BLaER1 treated with 17β-estradiol and CSF1 and Interleukin-3, amounts not matched to agents 10 nM and 100 nM (cell line): ENCODE measurements at regions not wholly inside any gene's neighbourhood (a gene's known extent, or its start where the extent isn't known, plus 50 kb on each side); places are given as distances from the start of the nearest gene placed in this dataset.

Source experiments
- H3K27ac ChIP-seq, 11 experiments: shearing (Covaris generic); formaldehyde crosslinking; 2 replicates each; pipeline ENCODE4 v1.8.1; 2022
- H3K27me3 ChIP-seq, 11 experiments: shearing (Covaris generic); formaldehyde crosslinking; 2 replicates each; pipeline ENCODE4 v1.8.1; 2022
- H3K36me3 ChIP-seq, 11 experiments: shearing (Covaris generic); formaldehyde crosslinking; 2 replicates each; pipeline ENCODE4 v1.8.1; 2022
- H3K4me1 ChIP-seq, 10 experiments: shearing (Covaris generic); formaldehyde crosslinking; 2 replicates each; pipeline ENCODE4 v1.8.1; 2022
- H3K4me2 ChIP-seq, 11 experiments: shearing (Covaris generic); formaldehyde crosslinking; 2 replicates each; pipeline ENCODE4 v1.8.1; 2022
- H3K4me3 ChIP-seq, 10 experiments: shearing (Covaris generic); formaldehyde crosslinking; 2 replicates each; pipeline ENCODE4 v1.8.1; 2022
- H3K9ac ChIP-seq, 11 experiments: shearing (Covaris generic); formaldehyde crosslinking; 2 replicates each; pipeline ENCODE4 v1.8.1; 2022
- H3K9me3 ChIP-seq, 11 experiments: shearing (Covaris generic); formaldehyde crosslinking; replicated peaks in 1 of 11; 2 replicates each; pipeline ENCODE4 v1.8.1; 2022
- H4K20me1 ChIP-seq, 11 experiments: shearing (Covaris generic); formaldehyde crosslinking; 2 replicates each; pipeline ENCODE4 v1.8.1; 2022
- Cebpa-rat ChIP-seq, 11 experiments: shearing (Covaris generic); IDR thresholded peaks; 2 replicates each; pipeline ENCODE4 v1.8.1; 2022

DNA sequence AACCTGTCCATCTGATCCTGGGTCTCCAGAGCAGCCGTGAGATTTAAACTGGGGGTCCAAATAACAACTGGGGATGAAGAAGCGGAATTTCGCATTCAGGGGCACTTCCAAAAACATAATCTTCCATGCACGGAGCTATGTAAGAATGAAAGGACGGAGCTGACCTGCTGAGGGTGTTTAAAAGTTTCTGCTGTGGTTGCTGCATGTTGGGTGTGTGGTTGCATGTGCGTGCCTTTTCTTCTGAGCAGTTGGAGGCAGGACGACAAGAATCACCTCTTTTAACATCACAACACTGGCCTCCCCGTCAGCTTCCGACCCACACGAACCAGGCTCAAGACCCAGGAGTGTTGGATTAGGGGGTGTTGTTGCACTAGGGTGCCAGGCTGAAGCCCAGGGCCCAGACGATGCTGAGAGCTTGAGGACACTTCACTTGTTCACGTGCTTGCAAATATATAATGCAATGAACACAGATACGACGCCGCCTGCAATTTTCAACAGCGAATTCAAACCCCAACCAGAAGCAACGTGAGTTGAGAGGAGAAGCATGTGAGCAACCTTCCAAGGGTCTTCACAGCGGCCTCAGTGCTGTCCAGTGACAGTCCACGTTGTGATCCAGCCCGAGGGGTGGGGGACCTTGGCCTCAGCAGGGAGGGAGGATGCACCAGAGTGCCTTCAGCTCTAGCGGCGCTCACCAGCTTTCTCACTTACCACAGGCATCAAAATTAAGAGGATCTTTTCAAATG is 76.0 kb upstream of the SALL3 start:
- peaks cover 3 to 22% (median 14%) of the 10 kb centered on the region in 11 experiments; a peak in 16 of 22 replicates for H3K9me3 ChIP-seq
- H3K4me3 ChIP-seq = no peak overlapping the region
- H3K4me1 ChIP-seq = no peaks in the 10 kb centered on the region
- H3K4me2 ChIP-seq = no peak overlapping the region
- no peaks in the 10 kb centered on the region for H3K27me3 ChIP-seq
- no peaks in the 10 kb centered on the region for H4K20me1 ChIP-seq
- H3K36me3 ChIP-seq = no peaks in the 10 kb centered on the region
- no peak overlapping the region for H3K27ac ChIP-seq
- no peak overlapping the region for H3K9ac ChIP-seq
- no peak for TF ChIP-seq Cebpa-rat (IDR thresholded peaks at IDR 0.05)

DNA sequence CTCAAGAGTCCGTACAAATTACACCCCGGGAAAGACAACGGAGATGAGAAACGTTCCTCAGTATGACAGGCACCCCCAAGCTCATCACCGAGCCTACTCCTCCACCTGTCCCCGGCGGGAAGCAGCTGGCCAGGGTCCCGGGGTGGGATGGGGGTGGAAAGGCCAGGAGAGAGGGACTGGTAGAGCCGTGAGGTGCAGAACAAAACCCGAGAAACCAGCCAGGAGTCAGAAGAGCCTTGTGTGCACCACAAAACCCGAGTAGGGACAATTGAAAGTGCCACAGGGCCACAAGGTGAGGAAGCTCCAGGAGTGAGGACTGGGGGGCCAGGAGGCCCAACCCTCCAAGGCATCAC is 75.5 kb upstream of the SALL3 start:
- Histone ChIP-seq H4K20me1 (no peaks in the 10 kb centered on the region), H3K4me2 (no peak overlapping the region), H3K9me3 (peaks cover 0 to 16% (median 8%) of the 10 kb centered on the region in 11 experiments; a peak in 14 of 22 replicates), H3K36me3 (no peaks in the 10 kb centered on the region), H3K27me3 (no peaks in the 10 kb centered on the region), H3K9ac (no peak overlapping the region), H3K27ac (no peak overlapping the region), H3K4me1 (no peaks in the 10 kb centered on the region), H3K4me3 (no peak overlapping the region)
- no peak for TF ChIP-seq Cebpa-rat (IDR thresholded peaks at IDR 0.05)

DNA sequence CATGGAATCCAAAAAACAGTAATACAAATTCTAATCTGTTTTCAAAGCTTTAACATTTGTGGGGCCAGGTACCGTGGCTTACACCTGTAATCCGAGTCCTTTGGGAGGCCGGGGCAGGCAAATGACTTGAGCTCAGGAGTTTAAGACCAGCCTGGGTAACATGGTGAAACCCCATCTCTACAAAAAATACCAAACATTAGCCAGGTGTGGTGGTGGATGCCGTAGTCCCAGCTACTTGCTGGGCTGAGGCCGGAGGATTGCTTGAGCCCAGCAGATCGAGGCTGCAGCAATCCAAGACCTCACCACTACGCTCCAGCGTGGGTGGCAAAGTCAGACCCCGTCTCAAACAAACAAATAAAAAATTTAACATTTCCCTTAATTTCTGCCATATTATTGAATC is 74.3 kb upstream of the SALL3 start:
- H3K4me3 ChIP-seq = no peak overlapping the region
- no peak overlapping the region for H3K4me2 ChIP-seq
- H4K20me1 ChIP-seq = no peaks in the 10 kb centered on the region
- H3K9ac ChIP-seq = no peak overlapping the region
- H3K27me3 ChIP-seq = no peaks in the 10 kb centered on the region
- no peaks in the 10 kb centered on the region for H3K4me1 ChIP-seq
- TF ChIP-seq Cebpa-rat (IDR thresholded peaks at IDR 0.05) = no peak
- no peak overlapping the region for H3K27ac ChIP-seq
- 0 out of 22 replicates have a peak, but pooled peaks cover 0 to 4% (median 0%) of the 10 kb centered on the region in 11 experiments for H3K9me3 ChIP-seq
- no peaks in the 10 kb centered on the region for H3K36me3 ChIP-seq

DNA sequence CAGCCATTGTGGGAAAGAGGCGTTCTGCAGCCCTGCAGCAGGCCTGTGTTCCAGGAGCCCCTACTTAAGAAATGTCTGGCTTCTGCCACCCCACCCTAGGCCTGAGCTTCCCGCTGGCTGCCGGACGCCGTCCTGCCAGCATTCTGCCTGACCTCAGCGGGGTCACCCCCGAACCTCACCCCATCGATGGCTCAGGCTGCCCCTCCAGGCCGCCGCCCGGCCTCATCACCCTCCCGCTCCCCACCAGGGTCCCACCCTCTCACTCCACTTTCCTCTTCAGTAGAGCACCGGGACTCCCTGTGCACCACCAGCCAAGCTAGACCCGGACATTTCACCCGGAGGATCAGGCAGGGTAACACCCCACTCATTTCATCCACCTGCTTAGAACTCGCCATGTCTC is 73.6 kb upstream of the SALL3 start:
- Histone ChIP-seq H3K9me3 (no peaks in the 10 kb centered on the region), H3K4me3 (no peak overlapping the region), H3K9ac (no peak overlapping the region), H3K4me1 (no peaks in the 10 kb centered on the region), H3K4me2 (no peak overlapping the region), H4K20me1 (no peaks in the 10 kb centered on the region), H3K27ac (no peak overlapping the region), H3K36me3 (no peaks in the 10 kb centered on the region), H3K27me3 (no peaks in the 10 kb centered on the region)
- no peak for TF ChIP-seq Cebpa-rat (IDR thresholded peaks at IDR 0.05)

DNA sequence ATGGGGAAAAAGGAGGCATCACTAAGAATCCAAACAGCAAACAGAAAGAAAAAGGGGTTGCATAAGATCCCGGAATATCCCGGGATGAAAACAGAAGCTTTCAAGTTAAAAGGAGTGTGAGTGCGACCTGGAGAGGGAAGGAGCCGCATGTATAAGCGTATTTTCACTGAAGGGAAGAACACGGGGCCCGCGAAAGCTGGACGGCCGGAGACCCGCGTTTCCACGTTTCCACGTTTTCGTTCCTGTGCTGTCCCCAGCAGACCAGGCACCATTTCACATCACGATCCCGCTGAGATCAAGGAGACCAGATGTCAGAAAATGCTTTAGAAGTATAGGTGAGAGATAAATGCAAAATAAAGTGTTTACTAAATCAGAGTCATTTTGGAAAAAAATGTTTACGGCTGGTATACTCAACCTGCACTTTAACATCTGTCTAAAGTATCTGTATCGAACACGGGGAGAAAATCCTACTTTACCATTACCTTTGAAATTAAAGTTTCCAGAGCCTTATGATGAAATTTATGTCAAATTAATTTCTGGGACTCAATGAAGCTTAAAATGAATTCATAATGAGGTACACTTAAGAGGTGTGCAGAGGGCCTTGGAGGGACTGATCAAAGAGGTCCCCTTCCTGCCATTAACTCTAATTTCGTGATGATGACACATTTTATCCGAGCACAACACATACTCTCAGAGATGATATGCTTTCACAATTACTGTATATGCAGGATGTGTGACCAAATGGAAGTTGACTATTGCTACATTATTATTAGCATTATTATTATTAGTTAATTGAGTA is 71.0 kb upstream of the SALL3 start:
- no peak overlapping the region for H3K4me3 ChIP-seq
- H3K4me1 ChIP-seq = peaks cover 0 to 12% (median 9%) of the 10 kb centered on the region in 10 experiments; a peak in 13 of 20 replicates
- H3K9ac ChIP-seq = no peak overlapping the region
- no peak overlapping the region for H3K4me2 ChIP-seq
- H3K27me3 ChIP-seq = no peaks in the 10 kb centered on the region
- H3K36me3 ChIP-seq = no peaks in the 10 kb centered on the region
- no peak for TF ChIP-seq Cebpa-rat (IDR thresholded peaks at IDR 0.05)
- H3K9me3 ChIP-seq = no peaks in the 10 kb centered on the region
- H4K20me1 ChIP-seq = no peaks in the 10 kb centered on the region
- no peak overlapping the region for H3K27ac ChIP-seq

DNA sequence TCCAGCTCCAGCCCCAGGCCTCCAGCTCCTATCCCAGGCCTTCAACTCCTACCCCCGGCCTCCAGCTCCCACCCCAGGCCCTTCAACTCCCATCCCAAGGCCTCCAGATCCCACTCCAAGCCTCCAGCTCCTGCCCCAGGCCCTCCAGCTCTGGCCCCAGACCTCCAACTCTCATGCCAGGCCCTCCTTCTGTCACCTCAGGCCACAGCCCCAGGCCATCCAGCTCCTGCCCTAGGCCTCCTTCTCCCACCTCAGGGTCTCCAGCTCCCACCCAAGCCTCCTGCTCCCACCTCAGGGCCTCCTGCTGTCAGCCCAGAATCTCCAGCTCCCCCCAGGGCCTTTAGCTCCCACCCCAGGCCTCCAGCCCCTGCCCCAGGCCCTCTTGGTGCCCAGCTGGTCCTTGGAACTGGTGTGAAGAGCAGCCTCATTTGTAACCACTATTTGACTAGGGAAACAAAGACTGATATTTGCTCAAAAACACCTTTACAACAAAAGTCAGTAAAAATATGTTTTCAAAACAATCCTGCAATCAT is 67.8 kb upstream of the SALL3 start:
- Histone ChIP-seq H3K4me1 (peaks cover 0 to 12% (median 9%) of the 10 kb centered on the region in 10 experiments; a peak in 13 of 20 replicates), H3K36me3 (no peaks in the 10 kb centered on the region), H3K9ac (no peak overlapping the region), H3K9me3 (no peaks in the 10 kb centered on the region), H3K4me3 (no peak overlapping the region), H3K4me2 (peak overlapping the region in 1 of 11 experiments; percentile 34; a peak in 1 of 22 replicates), H3K27ac (no peak overlapping the region), H4K20me1 (no peaks in the 10 kb centered on the region), H3K27me3 (no peaks in the 10 kb centered on the region)
- TF ChIP-seq Cebpa-rat (IDR thresholded peaks at IDR 0.05) = no peak

DNA sequence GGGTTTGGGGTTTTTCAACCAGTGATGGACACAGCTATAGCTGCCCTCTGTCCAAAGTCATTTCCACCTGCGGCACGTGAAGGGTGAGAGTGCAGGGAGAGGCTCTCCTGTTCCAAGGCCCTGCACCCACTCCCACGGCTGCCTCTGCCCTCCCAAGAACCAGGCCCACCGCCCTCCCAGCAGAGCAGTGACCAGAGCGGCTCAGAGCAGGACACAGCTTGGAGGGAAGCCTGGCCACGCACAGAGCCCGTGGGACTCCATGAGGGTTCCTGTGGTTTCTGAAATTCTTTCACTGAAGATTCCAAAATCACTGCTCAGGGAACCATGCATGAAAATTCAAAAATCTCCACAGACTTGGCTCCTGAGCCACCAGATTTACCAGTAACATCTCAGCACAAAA is 67.3 kb upstream of the SALL3 start:
- Histone ChIP-seq H3K36me3 (no peaks in the 10 kb centered on the region), H3K4me2 (peak overlapping the region in 7 of 11 experiments; percentile 9 to 49 (median 34); a peak in 9 of 22 replicates), H4K20me1 (no peaks in the 10 kb centered on the region), H3K4me3 (no peak overlapping the region), H3K9me3 (no peaks in the 10 kb centered on the region), H3K27me3 (no peaks in the 10 kb centered on the region), H3K9ac (no peak overlapping the region), H3K4me1 (peaks cover 0 to 12% (median 9%) of the 10 kb centered on the region in 10 experiments; a peak in 13 of 20 replicates), H3K27ac (no peak overlapping the region)
- no peak for TF ChIP-seq Cebpa-rat (IDR thresholded peaks at IDR 0.05)

GRCh38 chr18:78912844-78913243 is 66.8 kb upstream of the SALL3 start:
- H3K36me3 ChIP-seq = no peaks in the 10 kb centered on the region
- no peak overlapping the region for H3K27ac ChIP-seq
- H4K20me1 ChIP-seq = no peaks in the 10 kb centered on the region
- H3K4me3 ChIP-seq = no peak overlapping the region
- no peak overlapping the region for H3K9ac ChIP-seq
- peaks cover 0 to 12% (median 9%) of the 10 kb centered on the region in 10 experiments; a peak in 13 of 20 replicates for H3K4me1 ChIP-seq
- TF ChIP-seq Cebpa-rat (IDR thresholded peaks at IDR 0.05) = no peak
- peak overlapping the region in 7 of 11 experiments; percentile 9 to 49 (median 34); a peak in 11 of 22 replicates for H3K4me2 ChIP-seq
- H3K9me3 ChIP-seq = no peaks in the 10 kb centered on the region
- no peaks in the 10 kb centered on the region for H3K27me3 ChIP-seq

DNA sequence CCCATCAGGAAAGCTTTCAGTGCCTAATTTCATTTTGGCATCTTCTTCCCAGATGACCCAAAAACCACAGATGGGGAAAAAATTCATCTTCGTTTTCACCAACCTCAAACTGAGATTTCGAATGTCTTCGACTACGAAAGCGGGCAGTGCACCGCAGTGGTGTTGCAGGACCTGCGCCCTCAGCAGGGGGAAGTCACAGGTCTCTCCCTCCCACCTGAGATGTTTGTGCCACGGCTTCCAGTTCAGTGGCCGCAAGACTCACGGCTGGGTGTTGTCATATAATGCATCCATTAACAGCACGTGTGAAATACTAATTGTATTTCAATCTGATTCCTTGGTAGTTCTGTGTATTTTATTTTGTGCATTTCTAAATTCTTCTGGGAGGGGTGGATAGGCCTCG is 66.2 kb upstream of the SALL3 start:
- Histone ChIP-seq H3K4me3 (no peak overlapping the region), H4K20me1 (no peaks in the 10 kb centered on the region), H3K27ac (no peak overlapping the region), H3K36me3 (no peaks in the 10 kb centered on the region), H3K4me1 (peaks cover 0 to 12% (median 9%) of the 10 kb centered on the region in 10 experiments; a peak in 13 of 20 replicates), H3K27me3 (no peaks in the 10 kb centered on the region), H3K4me2 (no peak overlapping the region), H3K9me3 (no peaks in the 10 kb centered on the region), H3K9ac (no peak overlapping the region)
- TF ChIP-seq Cebpa-rat (IDR thresholded peaks at IDR 0.05) = no peak
